ENCODE measurements at regions not wholly inside any gene's neighbourhood (a gene's known extent, or its start where the extent isn't known, plus 50 kb on each side); places are given as distances from the start of the nearest gene placed in this dataset.

- TF ChIP-seq, protein P1, sequence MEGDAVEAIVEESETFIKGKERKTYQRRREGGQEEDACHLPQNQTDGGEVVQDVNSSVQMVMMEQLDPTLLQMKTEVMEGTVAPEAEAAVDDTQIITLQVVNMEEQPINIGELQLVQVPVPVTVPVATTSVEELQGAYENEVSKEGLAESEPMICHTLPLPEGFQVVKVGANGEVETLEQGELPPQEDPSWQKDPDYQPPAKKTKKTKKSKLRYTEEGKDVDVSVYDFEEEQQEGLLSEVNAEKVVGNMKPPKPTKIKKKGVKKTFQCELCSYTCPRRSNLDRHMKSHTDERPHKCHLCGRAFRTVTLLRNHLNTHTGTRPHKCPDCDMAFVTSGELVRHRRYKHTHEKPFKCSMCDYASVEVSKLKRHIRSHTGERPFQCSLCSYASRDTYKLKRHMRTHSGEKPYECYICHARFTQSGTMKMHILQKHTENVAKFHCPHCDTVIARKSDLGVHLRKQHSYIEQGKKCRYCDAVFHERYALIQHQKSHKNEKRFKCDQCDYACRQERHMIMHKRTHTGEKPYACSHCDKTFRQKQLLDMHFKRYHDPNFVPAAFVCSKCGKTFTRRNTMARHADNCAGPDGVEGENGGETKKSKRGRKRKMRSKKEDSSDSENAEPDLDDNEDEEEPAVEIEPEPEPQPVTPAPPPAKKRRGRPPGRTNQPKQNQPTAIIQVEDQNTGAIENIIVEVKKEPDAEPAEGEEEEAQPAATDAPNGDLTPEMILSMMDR (IDR thresholded peaks at IDR 0.05) = no peak
- TF ChIP-seq POLR2A (IDR thresholded peaks at IDR 0.05) = no peak
Observed at GRCh38 chr1:38781872-38782617, 77.5 kb downstream of the RRAGC start.

Measured in vagina (tissue), 2 donors.